ENCODE measurements at regions not wholly inside any gene's neighbourhood (a gene's known extent, or its start where the extent isn't known, plus 50 kb on each side); places are given as distances from the start of the nearest gene placed in this dataset.

- no peak for TF ChIP-seq EZH2 (IDR thresholded peaks at IDR 0.05; ENCODE audit: insufficient read depth, low read length)
- no peak for TF ChIP-seq CTCF (IDR thresholded peaks at IDR 0.05; ENCODE audit: insufficient read depth, low read depth, low read length)
- H3K27me3 Mint-ChIP-seq (ENCODE audit: low read depth, unreplicated experiment) = no peaks in the 10 kb centered on the region
- Histone ChIP-seq H3K79me2 (ENCODE audit: insufficient read depth, low read length) (no peaks in the 10 kb centered on the region), H3K4me2 (ENCODE audit: low read length) (no peak overlapping the region), H3K36me3 (ENCODE audit: insufficient read depth, low read length) (no peaks in the 10 kb centered on the region), H3K4me3 (ENCODE audit: insufficient read depth, low read depth, low read length) (no peak overlapping the region), H3K9ac (ENCODE audit: low read length) (no peak overlapping the region), H3K27ac (ENCODE audit: low read depth, low read length) (no peak overlapping the region), H3K27me3 (ENCODE audit: insufficient read depth, low read length) (no peaks in the 10 kb centered on the region), H3K4me1 (ENCODE audit: insufficient read depth, low read length) (no peaks in the 10 kb centered on the region), H2AFZ (ENCODE audit: low read depth, low read length) (no peak overlapping the region), H4K20me1 (ENCODE audit: insufficient read depth, low read length) (no peaks in the 10 kb centered on the region), H3K9me3 (ENCODE audit: insufficient read depth, low read depth, low read length) (no peaks in the 10 kb centered on the region)
- no peak overlapping the region for H3K4me3 Mint-ChIP-seq (ENCODE audit: unreplicated experiment)
- no peak for FAIRE-seq
- DNase-seq (ENCODE audit: low read depth) = no peak
- H3K9me3 Mint-ChIP-seq (ENCODE audit: unreplicated experiment) = peaks cover 2% of the 10 kb centered on the region
- no peak overlapping the region for H3K27ac Mint-ChIP-seq (ENCODE audit: unreplicated experiment)
- H3K36me3 Mint-ChIP-seq (ENCODE audit: low read depth, unreplicated experiment) = no peaks in the 10 kb centered on the region
- H3K4me1 Mint-ChIP-seq (ENCODE audit: low read depth, unreplicated experiment) = no peaks in the 10 kb centered on the region
Measured at GRCh38 chr12:90645181-90645580, 309.8 kb downstream of the CCER1 start.

GRCh38 chr12:90631591-90632212, 323.3 kb downstream of the CCER1 start:
- FAIRE-seq = no peak
- H3K4me2 ChIP-seq (ENCODE audit: low read length) = no peak overlapping the region

More at GRCh38 chr12:90631591-90632212, 323.3 kb downstream of the CCER1 start:
- Histone ChIP-seq H3K27ac (ENCODE audit: low read depth, low read length) (no peak overlapping the region), H3K9me3 (ENCODE audit: insufficient read depth, low read depth, low read length) (peaks cover 2% of the 10 kb centered on the region), H3K9ac (ENCODE audit: low read length) (no peak overlapping the region), H3K4me1 (ENCODE audit: insufficient read depth, low read length) (no peaks in the 10 kb centered on the region), H3K27me3 (ENCODE audit: insufficient read depth, low read length) (no peaks in the 10 kb centered on the region), H3K36me3 (ENCODE audit: insufficient read depth, low read length) (no peaks in the 10 kb centered on the region), H2AFZ (ENCODE audit: low read depth, low read length) (no peak overlapping the region), H3K79me2 (ENCODE audit: insufficient read depth, low read length) (no peaks in the 10 kb centered on the region), H3K4me3 (ENCODE audit: insufficient read depth, low read depth, low read length) (no peak overlapping the region), H4K20me1 (ENCODE audit: insufficient read depth, low read length) (no peaks in the 10 kb centered on the region)
- H3K27ac Mint-ChIP-seq (ENCODE audit: unreplicated experiment) = no peak overlapping the region
- no peak for DNase-seq (ENCODE audit: low read depth)
- H3K36me3 Mint-ChIP-seq (ENCODE audit: low read depth, unreplicated experiment) = no peaks in the 10 kb centered on the region
- H3K9me3 Mint-ChIP-seq (ENCODE audit: unreplicated experiment) = no peaks in the 10 kb centered on the region
- H3K4me3 Mint-ChIP-seq (ENCODE audit: unreplicated experiment) = no peak overlapping the region
- TF ChIP-seq EZH2 (IDR thresholded peaks at IDR 0.05; ENCODE audit: insufficient read depth, low read length) = no peak
- no peak for TF ChIP-seq CTCF (IDR thresholded peaks at IDR 0.05; ENCODE audit: insufficient read depth, low read depth, low read length)
- peaks cover 4% of the 10 kb centered on the region for H3K4me1 Mint-ChIP-seq (ENCODE audit: low read depth, unreplicated experiment)
- no peaks in the 10 kb centered on the region for H3K27me3 Mint-ChIP-seq (ENCODE audit: low read depth, unreplicated experiment)
